IPS DF 4.7 (cell line): ENCODE measurements at regions not wholly inside any gene's neighbourhood (a gene's known extent, or its start where the extent isn't known, plus 50 kb on each side); places are given as distances from the start of the nearest gene placed in this dataset.

Source experiments
- DNase-seq: peaks from one replicate; pipeline ENCODE4 v3.0.0-alpha.2; 2013; ENCODE audit warnings: low spot score; ENCODE audit errors: extremely low read depth

GRCh38 chr15:69656271-69657030, 203.8 kb downstream of the RPLP1 start:
- DNase-seq: no peak

GRCh38 chr15:69657626-69658025, 205.0 kb downstream of the RPLP1 start:
- DNase-seq: no peak

- no peak for DNase-seq
Measured at GRCh38 chr15:69658411-69658945, 205.9 kb downstream of the RPLP1 start.

- DNase-seq: no peak
Measured at GRCh38 chr15:69659454-69660050, 206.9 kb downstream of the RPLP1 start.

GRCh38 chr15:69660114-69660513, 207.5 kb downstream of the RPLP1 start:
- no peak for DNase-seq

GRCh38 chr15:69660658-69661405, 208.2 kb downstream of the RPLP1 start:
- no peak for DNase-seq

- no peak for DNase-seq
Measured at GRCh38 chr15:69661446-69661845, 208.8 kb downstream of the RPLP1 start.

GRCh38 chr15:69661871-69662644, 209.4 kb downstream of the RPLP1 start:
- DNase-seq: no peak

- DNase-seq: no peak
Measured at GRCh38 chr15:69662645-69663000, 210.0 kb downstream of the RPLP1 start.

- DNase-seq: no peak
Measured at GRCh38 chr15:69663441-69663840, 210.8 kb downstream of the RPLP1 start.

GRCh38 chr15:69663982-69664381, 211.4 kb downstream of the RPLP1 start:
- DNase-seq: no peak

- no peak for DNase-seq
Measured at GRCh38 chr15:69664572-69665571, 212.3 kb downstream of the RPLP1 start.

GRCh38 chr15:69665641-69666111, 213.1 kb downstream of the RPLP1 start:
- DNase-seq: no peak

GRCh38 chr15:69666441-69666882, 213.8 kb downstream of the RPLP1 start:
- DNase-seq: no peak

GRCh38 chr15:69666921-69667811, 214.5 kb downstream of the RPLP1 start:
- DNase-seq: no peak

- no peak for DNase-seq
Measured at GRCh38 chr15:69668039-69668705, 215.6 kb downstream of the RPLP1 start.

GRCh38 chr15:69668963-69669362, 216.3 kb downstream of the RPLP1 start:
- DNase-seq: no peak

GRCh38 chr15:69669446-69669845, 216.8 kb downstream of the RPLP1 start:
- DNase-seq: no peak
